ENCODE measurements at regions not wholly inside any gene's neighbourhood (a gene's known extent, or its start where the extent isn't known, plus 50 kb on each side); places are given as distances from the start of the nearest gene placed in this dataset.
"Not testable (repeated sequence)": the region's sequence is repeated elsewhere in the genome, so short reads cannot be mapped to it uniquely, and the experiment has no call there.

DNA sequence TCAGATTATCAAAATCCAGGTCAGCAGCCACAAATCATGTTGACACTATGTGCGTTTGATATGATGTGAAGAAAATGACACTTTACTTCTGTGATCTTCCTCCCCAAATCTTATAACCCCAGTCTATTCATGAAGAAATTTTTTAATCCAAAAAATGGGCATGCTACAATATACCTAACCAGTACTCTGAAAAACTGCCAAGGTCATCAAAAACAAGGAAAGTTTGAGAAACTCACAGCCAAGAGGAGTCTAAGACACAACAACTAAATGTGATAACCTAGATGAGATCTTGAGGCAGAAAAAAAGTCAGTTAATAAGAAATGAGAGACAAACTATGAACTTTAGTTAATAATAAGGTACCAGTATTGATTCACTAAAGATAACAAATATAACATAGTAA is 200.6 kb upstream of the IRAK1BP1 start:
- no peak for DNase-seq (ENCODE audit: low read depth)

DNA sequence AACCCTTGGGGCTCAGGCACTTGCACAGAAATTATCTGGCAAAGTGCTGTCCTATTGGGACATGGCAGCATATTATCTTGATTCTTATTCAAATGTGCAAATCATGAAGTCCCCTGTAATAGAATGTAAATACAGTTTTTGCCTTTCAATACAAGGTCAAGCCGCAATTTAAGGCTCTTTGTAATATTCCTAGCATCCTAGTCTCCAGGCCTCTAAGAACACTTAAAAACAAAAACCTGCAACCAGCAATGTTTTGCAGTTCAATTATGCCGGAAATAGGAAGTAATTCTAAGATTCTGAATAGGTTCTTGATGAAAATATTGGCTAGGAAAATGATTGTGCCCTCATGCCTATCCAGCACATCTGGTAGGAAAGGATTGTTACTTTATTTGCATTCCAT is 197.2 kb upstream of the IRAK1BP1 start:
- no peak for DNase-seq (ENCODE audit: low read depth)

GRCh38 chr6:78670802-78671201 is 196.5 kb upstream of the IRAK1BP1 start:
- no peak for DNase-seq (ENCODE audit: low read depth)

- not testable (repeated sequence) for DNase-seq (ENCODE audit: low read depth)
Observed at GRCh38 chr6:78676069-78677007, 191.0 kb upstream of the IRAK1BP1 start.

DNA sequence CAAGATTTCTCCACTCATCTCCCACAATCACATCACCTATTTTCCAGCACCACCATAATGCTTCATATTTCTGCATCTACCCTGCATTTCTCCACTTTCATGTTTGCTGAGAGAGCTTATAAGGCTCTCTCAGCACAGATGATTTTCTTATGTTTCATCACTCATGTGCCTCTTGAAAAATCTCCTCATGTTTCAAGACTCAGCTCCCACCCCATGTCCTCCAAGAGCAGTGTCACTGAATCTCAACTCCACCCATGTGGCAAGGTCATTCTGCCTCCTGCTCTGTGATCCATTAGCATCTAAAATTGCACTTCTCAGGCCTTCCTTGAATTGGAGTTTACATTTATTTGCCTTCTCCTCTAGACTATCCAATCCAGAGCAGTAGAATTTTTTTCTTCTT is 178.7 kb upstream of the IRAK1BP1 start:
- DNase-seq (ENCODE audit: low read depth) = no peak

DNA sequence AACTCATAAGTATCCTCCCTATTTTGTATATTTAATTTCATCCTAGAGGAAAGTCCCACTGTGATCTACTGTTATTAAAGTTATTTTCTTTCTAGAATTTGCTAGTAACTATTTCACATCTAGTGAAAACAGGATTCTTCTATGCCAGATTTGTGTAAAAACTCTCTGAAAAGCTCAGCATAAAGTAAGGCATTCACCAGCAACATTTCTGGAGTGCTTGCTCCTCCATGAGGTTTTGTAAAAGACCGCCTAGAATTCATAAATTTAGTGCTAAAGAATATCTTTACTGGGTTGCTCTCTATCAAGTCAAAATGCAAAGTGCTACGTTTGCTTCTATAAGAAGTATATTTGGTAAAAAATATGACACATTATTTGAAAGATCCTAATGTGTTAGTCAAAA is 173.5 kb upstream of the IRAK1BP1 start:
- DNase-seq (ENCODE audit: low read depth) = no peak

GRCh38 chr6:78694628-78695027 is 172.7 kb upstream of the IRAK1BP1 start:
- not testable (repeated sequence) for DNase-seq (ENCODE audit: low read depth)

DNA sequence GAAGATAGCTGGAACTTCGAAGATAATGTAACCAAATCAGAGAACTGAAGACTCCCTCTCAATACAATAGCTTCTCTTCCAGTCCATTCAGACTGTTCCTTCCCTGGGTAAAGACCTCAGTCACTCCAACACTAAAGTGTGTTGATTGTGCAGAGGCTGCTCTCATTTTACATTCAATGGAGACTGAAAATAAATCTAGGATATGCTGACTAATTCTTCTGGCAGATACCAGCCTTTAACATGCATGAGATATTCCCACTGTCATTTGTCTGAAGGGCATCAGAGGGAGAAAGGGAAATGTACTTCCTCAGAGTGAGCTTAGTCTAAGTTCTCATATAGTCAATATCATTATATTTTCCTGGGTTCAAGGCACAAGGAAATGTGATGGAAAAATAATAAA is 166.4 kb upstream of the IRAK1BP1 start:
- DNase-seq (ENCODE audit: low read depth) = no peak

GRCh38 chr6:78701407-78701806 is 165.9 kb upstream of the IRAK1BP1 start:
- DNase-seq (ENCODE audit: low read depth) = peak; percentile 60

GRCh38 chr6:78709021-78709420 is 158.3 kb upstream of the IRAK1BP1 start:
- DNase-seq (ENCODE audit: low read depth) = no peak

DNA sequence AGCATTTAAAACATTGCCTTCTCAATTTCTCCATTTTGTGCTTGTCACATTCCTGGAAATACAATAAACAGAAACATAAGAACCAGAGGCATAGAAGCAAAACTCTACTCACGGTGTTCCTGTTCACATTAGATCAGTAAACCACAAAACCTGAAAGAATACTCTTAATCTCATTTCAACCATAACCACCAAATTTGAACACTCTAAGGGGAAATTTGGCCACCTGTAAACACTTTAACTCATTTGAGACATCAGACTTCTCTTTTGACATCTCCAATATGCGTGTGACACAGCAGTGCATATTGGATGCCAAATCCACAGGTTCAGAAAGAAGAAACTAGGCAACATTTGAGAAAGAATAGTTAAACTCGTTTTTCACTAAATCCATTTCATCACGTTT is 153.8 kb upstream of the IRAK1BP1 start:
- DNase-seq (ENCODE audit: low read depth) = no peak

GRCh38 chr6:78744144-78744543 is 123.2 kb upstream of the IRAK1BP1 start:
- no peak for DNase-seq (ENCODE audit: low read depth)

DNA sequence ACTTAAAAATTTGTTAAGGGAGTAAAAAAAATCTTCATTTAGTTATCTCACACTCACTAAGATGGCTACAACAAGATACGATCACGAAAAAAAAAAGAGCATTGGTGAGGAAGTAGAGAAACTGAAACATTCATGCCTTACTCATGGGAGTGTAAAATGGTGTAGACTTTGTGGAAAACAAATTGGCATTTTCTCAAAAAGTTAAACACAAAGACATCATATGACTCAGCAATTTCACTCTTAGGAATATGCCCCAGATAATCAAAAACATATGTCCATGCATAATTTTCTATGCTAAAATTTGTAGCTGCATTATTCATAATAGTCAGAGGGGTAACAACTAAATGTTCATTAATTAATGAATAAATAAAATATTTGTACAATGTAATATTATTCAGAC is 120.9 kb upstream of the IRAK1BP1 start:
- peak; percentile 58 for DNase-seq (ENCODE audit: low read depth)

DNA sequence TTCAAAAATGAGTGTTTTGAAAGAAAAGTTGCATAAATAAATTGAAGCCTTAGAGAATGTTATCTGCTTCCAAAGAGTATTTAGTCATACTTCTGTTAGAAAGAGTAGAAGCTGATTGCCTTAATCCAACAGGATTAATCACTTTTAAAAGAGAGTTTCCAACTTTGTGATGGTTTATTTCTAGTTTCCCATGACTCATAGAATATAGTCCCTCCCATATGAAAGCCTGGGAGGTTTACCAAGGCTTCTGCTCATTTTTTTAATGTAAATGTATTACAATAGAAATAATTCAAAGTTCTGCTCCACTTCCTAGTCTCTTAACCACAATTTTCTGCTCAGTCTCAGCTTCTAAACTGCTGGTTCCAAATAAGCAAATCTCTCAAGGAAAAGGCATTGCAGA is 118.0 kb upstream of the IRAK1BP1 start:
- DNase-seq (ENCODE audit: low read depth) = peak; percentile 28

GRCh38 chr6:78758297-78758798 is 109.0 kb upstream of the IRAK1BP1 start:
- not testable (repeated sequence) for DNase-seq (ENCODE audit: low read depth)

- no peak for DNase-seq (ENCODE audit: low read depth)
Observed at GRCh38 chr6:78768271-78768670, 99.1 kb upstream of the IRAK1BP1 start.

DNA sequence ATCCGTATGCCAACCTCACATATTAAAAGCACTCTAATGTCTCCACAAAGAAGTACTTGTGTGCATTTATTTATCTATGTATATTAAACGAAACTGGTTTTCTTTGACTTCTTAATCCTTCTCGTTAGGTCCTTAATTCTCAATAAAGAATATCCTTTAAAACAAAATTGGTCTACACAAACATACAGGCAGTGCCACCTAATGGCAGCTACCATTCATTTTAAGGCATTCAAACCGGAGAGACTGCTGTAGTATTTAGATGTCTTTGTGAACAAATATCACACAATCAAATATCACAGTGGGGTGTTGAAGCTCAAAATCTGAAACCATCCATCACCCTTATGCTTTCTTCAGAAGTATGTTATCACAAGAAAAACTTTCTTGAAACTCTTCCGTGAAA is 96.6 kb upstream of the IRAK1BP1 start:
- no peak for DNase-seq (ENCODE audit: low read depth)

- DNase-seq (ENCODE audit: low read depth) = no peak
Observed at GRCh38 chr6:78771586-78771985, 95.8 kb upstream of the IRAK1BP1 start.

DNA sequence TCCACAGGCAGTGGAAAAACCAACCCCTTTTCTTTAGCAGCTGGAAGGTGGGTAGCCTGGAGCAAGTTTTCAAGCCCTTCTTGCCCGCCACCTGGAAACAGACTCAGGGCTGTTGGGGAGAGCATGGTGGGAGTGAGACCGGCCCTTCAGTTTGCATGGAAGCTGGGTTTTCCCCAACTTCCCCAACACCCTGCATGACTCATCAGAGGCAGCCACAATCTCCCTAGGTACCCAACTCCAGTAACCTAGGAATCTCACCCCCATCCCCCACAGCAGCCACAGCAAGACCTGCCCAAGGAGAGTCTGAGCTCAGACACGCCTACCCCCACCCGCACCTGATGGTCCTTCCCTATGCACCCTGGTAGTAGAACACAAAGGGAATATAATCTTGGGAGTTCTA is 86.3 kb upstream of the IRAK1BP1 start:
- no peak for DNase-seq (ENCODE audit: low read depth)

- not testable (repeated sequence) for DNase-seq (ENCODE audit: low read depth)
Observed at GRCh38 chr6:78783366-78783765, 84.0 kb upstream of the IRAK1BP1 start.

- DNase-seq (ENCODE audit: low read depth) = no peak
Observed at GRCh38 chr6:78797270-78797669, 70.1 kb upstream of the IRAK1BP1 start.

- no peak for DNase-seq (ENCODE audit: low read depth)
Observed at GRCh38 chr6:78799682-78800081, 67.7 kb upstream of the IRAK1BP1 start.

- not testable (repeated sequence) for DNase-seq (ENCODE audit: low read depth)
Observed at GRCh38 chr6:78806792-78807191, 60.6 kb upstream of the IRAK1BP1 start.
